GM21529 (cell line): ENCODE measurements at regions not wholly inside any gene's neighbourhood (a gene's known extent, or its start where the extent isn't known, plus 50 kb on each side); places are given as distances from the start of the nearest gene placed in this dataset.
A peak's percentile ranks its signal among the peaks of the same experiment; 100 is the strongest.

Experiments used
- ATAC-seq: cut with Tn5 transposase; IDR thresholded peaks from one replicate; pipeline ENCODE4 v1.9.1; 2021; ENCODE audit not compliant: unreplicated experiment

DNA sequence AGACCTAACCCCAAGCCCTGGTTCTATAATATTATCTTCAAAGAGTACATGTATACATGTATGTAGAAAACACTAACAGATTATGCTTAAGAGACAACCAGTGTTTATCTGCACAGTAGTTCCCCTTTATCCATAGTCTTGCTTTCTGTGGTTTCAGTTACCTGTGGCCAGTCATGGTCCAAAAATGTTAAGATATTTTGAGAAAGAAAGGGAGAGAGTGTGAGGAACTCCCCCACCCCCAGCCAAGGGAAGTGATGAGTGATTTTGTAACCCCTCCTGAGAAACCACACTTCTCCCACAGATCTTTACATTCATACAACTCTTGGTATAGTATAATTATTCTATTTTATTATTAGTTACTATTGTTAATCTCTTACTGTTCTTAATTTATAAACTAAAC is 77.3 kb upstream of the CNTN1 start:
- ATAC-seq: peak; percentile 64

DNA sequence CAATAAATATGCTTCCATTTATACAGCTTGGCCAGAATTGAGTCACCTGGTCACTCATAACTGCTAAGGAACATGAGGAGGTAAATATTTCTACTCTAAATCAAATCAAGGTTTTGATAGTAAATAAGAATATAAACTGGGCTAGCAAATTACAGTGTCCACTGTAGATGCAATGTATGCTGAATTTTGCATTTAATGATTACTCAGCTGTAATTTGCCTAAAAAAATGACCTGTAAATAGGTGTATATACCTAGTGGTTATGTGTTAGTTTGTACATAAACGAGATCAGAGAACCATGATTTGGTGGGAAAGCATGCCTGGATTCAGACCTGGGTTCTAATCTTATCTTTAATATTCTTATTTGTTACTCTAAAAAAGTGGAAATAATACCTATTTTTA is 76.6 kb upstream of the CNTN1 start:
- no peak for ATAC-seq

DNA sequence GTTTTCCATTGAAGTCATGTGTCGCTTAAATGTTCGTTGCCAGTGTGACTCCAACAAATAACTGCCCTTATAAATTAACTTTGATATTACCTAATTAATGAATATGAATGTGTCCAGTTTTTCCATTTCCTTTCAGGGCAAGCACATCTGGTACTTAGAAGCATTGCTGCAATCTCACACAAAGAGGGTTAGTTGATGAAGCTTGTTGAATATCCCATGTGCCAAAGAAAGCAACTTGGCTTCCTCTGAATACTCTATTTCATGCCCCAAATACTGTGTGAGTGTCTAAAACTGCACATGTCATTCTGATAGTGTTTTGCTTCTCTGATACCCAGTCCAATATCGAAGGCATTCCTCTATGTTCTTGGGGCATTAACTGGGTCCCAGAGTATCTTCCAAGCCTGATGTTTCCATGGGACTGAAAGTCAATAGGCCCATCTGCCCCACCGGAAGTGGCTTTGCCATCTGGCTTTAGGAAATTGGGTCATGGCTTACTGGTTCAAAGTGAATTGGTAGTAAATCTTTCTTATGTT is 75.8 kb upstream of the CNTN1 start:
- no peak for ATAC-seq

DNA sequence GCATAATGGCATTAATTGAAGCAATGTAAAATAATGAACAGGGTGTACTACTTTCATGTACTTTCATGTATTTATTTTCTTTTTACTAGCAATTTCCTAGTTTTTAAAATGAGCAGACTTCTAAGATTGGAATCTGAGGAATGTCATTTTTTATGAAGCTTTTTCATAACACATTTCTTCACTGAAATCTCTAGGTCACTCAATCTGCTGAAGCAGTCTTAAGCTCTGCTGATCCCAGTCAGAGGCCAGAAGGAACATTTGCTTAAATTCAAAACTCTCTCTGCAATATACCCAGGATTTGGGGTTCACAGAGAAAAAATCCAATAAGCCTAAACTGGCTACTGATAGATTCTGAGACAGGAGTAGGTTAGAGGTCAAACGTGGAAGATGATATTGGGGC is 73.6 kb upstream of the CNTN1 start:
- ATAC-seq: no peak

DNA sequence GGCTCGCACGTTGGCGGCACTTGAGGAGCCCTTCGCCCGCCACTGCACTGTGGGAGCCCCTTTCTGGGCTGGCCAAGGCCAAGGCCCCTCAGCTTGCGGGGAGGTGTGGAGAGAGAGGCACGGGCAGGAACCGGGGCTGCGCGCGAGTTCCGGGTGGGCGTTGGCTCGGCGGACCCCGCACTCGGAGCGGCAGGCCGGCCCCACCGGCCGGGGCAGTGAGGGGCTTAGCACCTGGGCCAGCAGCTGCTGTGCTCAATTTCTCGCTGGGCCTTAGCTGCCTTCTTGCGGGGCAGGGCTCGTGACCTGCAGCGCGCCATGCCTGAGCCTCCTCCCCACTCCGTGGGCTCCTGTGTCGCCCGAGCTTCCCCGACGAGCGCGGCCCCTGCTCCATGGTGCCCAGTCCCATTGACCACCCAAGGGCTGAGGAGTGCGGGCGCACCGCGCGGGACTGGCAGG is 71.6 kb upstream of the CNTN1 start:
- ATAC-seq: no peak

DNA sequence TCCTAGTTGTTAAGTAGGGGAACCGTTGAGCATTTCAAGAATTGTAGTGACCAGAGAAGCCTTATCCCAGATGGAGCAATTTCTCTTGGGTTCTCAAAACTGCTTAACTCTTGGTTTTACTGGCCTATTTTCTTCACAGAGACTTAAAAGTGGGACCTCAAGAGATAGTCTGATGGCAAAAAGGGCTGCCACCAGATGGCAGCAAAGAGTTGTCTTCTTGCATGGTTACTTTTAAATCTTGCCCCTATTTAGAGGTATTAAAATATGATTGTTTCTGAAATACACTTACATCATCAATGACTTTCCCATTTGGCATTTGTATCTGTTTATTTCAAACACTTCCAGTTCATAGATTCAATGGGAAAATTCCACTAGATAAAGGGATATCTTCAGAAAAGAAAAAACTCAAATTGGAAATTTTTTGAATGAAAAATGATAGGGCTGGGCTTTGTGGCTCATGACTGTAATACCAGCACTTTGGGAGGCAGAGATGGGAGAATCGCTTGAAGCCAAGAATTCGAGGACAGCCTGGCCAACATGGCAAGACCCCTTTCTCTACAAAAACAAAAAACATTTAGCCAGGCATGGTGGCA is 69.9 kb upstream of the CNTN1 start:
- no peak for ATAC-seq

DNA sequence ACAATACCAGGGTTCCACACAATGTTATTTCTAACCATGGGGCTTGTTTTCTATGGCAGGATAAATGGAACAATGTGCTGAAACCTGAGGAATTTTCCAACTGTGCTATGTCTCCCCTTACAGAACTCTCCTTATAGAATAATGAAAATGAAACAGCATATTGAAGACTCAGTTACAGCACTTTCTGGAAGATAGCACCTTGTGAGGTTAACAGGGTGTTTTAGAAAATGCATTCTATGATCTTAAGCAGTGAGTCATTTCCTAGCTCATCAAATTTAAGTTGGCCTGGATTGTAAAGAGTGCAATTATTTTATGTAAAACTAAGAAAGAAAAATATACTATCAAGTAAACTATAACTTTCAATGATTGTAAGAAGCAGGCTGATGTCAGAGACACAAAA is 60.1 kb upstream of the CNTN1 start:
- no peak for ATAC-seq

DNA sequence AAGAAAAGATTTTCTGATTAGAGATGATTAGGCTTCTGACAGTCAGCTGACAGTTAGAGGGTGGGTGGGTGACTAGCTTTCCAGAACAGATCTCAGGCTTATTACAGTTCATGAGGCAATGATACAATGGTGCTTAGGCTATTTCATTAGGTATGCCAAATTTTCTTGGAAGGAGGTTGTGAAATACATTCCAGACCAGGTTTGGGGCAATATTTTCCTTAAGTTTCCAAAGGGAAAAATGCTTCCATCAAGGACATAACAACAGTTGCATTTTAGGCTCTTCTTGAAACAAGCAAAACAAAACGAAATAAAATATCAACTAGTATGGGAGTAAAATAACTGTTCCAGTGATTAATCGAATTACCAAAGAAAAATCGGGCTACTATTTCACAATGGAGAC is 59.3 kb upstream of the CNTN1 start:
- no peak for ATAC-seq

DNA sequence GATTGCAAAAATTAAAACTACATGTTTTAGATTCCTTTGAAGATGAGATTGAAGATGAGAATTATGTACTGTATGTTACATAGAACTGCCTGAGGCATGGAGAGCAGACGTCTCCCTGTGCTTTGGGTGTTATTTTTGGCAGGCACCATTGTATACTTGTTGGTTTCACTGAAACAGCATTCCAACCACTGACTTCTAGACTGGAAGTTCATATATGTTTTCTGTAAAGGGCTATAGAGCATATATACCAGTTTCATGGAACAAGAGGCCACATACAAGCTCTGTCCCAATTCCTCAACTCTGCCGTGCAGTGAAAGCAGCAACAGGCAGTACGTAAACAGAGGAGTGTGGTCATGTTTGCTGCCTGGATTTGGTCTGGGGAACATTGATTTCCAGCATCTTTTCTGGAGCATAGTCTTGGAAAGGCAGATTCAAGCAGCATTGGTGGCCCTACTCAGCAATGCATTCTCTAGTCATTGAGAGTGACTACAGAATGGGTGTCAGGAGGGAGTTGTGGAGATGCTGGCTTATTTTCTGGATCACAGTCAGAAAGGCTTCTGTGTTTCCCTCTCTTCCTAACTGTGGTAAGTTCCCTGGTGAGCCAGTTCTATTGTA is 57.6 kb upstream of the CNTN1 start:
- no peak for ATAC-seq

DNA sequence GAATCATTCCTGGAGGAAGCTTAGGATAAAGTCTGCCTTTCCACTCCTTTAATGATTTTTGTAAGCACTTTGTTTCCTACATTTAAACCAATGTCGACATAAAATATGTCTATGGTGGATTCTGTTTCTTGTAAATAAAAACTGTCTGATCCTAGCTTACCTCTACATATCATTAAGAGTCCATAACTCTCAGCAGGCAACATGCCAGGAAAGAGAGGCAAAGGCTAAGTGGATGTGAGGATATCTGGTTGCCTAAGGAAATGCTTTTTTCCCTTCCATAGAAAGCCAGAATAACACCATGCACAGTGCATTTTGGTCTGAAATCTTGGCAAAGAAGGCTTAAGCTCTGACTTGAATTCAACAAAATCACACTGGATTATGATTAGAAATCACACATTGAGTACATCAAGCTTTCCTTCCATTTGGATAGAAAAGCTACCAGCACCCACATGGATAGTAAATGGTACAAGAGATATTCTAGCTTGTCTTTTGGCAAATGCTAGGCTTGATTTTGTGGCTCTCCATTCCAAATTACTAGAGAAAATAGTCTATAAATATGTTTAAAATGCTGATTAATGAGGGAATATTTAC is 57.0 kb upstream of the CNTN1 start:
- no peak for ATAC-seq
